HL-60 (cell line): ENCODE measurements at regions not wholly inside any gene's neighbourhood (a gene's known extent, or its start where the extent isn't known, plus 50 kb on each side); places are given as distances from the start of the nearest gene placed in this dataset.

Source experiments
- CTCF ChIP-seq: IDR thresholded peaks from one replicate; pipeline ENCODE4 v1.5.1; 2011; ENCODE audit warnings: low read length, control low read depth, inconsistent platforms; ENCODE audit not compliant: insufficient read depth
- GABPA ChIP-seq: IDR thresholded peaks from 2 replicates; pipeline ENCODE4 v1.6.1; 2012; ENCODE audit warnings: low read depth
- POLR2AphosphoS5 ChIP-seq: IDR thresholded peaks from 2 replicates; pipeline ENCODE4 v1.6.1; 2012; ENCODE audit warnings: low read depth
- REST ChIP-seq: IDR thresholded peaks from 2 replicates; pipeline ENCODE4 v1.6.1; 2012; ENCODE audit warnings: low read depth; ENCODE audit not compliant: insufficient replicate concordance
- SPI1 ChIP-seq: IDR thresholded peaks from 2 replicates; pipeline ENCODE4 v1.6.1; 2012; ENCODE audit warnings: low read depth, mild to moderate bottlenecking, borderline replicate concordance

GRCh38 chr11:23520226-23520960, 660.1 kb upstream of the CCDC179 start:
- TF ChIP-seq CTCF (no peak), POLR2AphosphoS5 (no peak), REST (no peak), GABPA (no peak), SPI1 (no peak)
